IMR-90 (cell line): ENCODE measurements at regions not wholly inside any gene's neighbourhood (a gene's known extent, or its start where the extent isn't known, plus 50 kb on each side); places are given as distances from the start of the nearest gene placed in this dataset.

Experiments used
- BHLHE40 ChIP-seq: fragments of 150-350 bp; IDR thresholded peaks from 2 replicates; pipeline ENCODE4 v1.6.1; 2016; ENCODE audit warnings: mild to moderate bottlenecking, low read depth, low read length
- CEBPB ChIP-seq: IDR thresholded peaks from 2 replicates; pipeline ENCODE4 v1.6.1; 2012; ENCODE audit warnings: low read depth, low read length, improper control_type of control experiment
- CTCF ChIP-seq: conservative IDR thresholded peaks from 2 replicates; pipeline ENCODE4 v1.5.1; 2012; ENCODE audit warnings: mild to moderate bottlenecking, low read depth, low read length, improper control_type of control experiment
- POLR2A ChIP-seq: IDR thresholded peaks from 2 replicates; pipeline ENCODE4 v1.6.1; 2012; ENCODE audit warnings: mild to moderate bottlenecking, low read depth, low read length
- RFX5 ChIP-seq: IDR thresholded peaks from 2 replicates; pipeline ENCODE4 v1.8.0; 2012; ENCODE audit warnings: low read depth, mild to moderate bottlenecking, low read length, moderate library complexity
- SMC3 ChIP-seq: fragments of 150-350 bp; IDR thresholded peaks from 2 replicates; pipeline ENCODE4 v1.6.1; 2016; ENCODE audit warnings: low read depth, mild to moderate bottlenecking, antibody characterized with exemption, low read length, moderate library complexity

GRCh38 chr2:122033778-122034177 is 278.3 kb downstream of the TSN start:
- TF ChIP-seq CTCF: no peak
- TF ChIP-seq POLR2A: no peak
- no peak for TF ChIP-seq BHLHE40
- TF ChIP-seq RFX5: no peak
- TF ChIP-seq CEBPB: no peak
- TF ChIP-seq SMC3: no peak
